PC-3 (cell line): ENCODE measurements at regions not wholly inside any gene's neighbourhood (a gene's known extent, or its start where the extent isn't known, plus 50 kb on each side); places are given as distances from the start of the nearest gene placed in this dataset.

ENCODE experiments used
- ATAC-seq: fragments of 200-7000 bp; cut with Tn5 transposase; 2 replicates; pipeline ENCODE4 v1.9.1; 2020; ENCODE audit warnings: mild to moderate bottlenecking, moderate library complexity
- BruUV-seq: library from RNA; stranded (reverse); fragments of 400-500 nt; replicated peaks from 2 replicates; lab custom pipeline; 2021; lab: Mats Ljungman, UMichigan
- CTCF ChIA-PET: fragments of 300-600 bp; sonication (Branson Sonifier 250); formaldehyde crosslinking; loops from one replicate; lab custom pipeline; 2022; ENCODE audit warnings: antibody characterized with exemption; lab: Charles Lee
- POLR2A ChIA-PET: fragments of 300-600 bp; sonication (Branson Sonifier 250); formaldehyde crosslinking; loops from one replicate; lab custom pipeline; 2022; ENCODE audit warnings: antibody characterized with exemption; ENCODE audit not compliant: unreplicated experiment; lab: Charles Lee
- DNase-seq: peaks from one replicate; pipeline ENCODE4 v3.0.0-alpha.2; 2015
- H2AFZ ChIP-seq: fragments of 300-600 bp; sonication (generic); 2 replicates; pipeline ENCODE4 v1.6.0; 2016; ENCODE audit warnings: antibody characterized with exemption, low read length
- H3F3A ChIP-seq: fragments of 300-600 bp; sonication (generic); one replicate; pipeline ENCODE4 v1.6.0; 2017; ENCODE audit warnings: antibody characterized with exemption, low read length, control low read depth, mild to moderate bottlenecking; ENCODE audit not compliant: unreplicated experiment
- H3K27ac ChIP-seq: fragments of 300-600 bp; sonication (generic); 2 replicates; pipeline ENCODE4 v1.5.1; 2016; ENCODE audit warnings: mild to moderate bottlenecking, low read length
- H3K27me3 ChIP-seq: fragments of 300-600 bp; sonication (generic); 2 replicates; pipeline ENCODE4 v1.6.1; 2016; ENCODE audit warnings: low read length, mixed read lengths
- H3K36me3 ChIP-seq: fragments of 300-600 bp; sonication (generic); 2 replicates; pipeline ENCODE4 v1.6.1; 2016; ENCODE audit warnings: low read depth, mixed run types, low read length, mixed read lengths
- H3K4me1 ChIP-seq: fragments of 300-600 bp; sonication (generic); 2 replicates; pipeline ENCODE4 v1.5.1; 2016; ENCODE audit warnings: low read length; ENCODE audit not compliant: insufficient read depth
- H3K4me2 ChIP-seq: fragments of 300-600 bp; sonication (generic); 2 replicates; pipeline ENCODE4 v1.6.0; 2016; ENCODE audit warnings: low read length
- H3K4me3 ChIP-seq: fragments of 300-600 bp; sonication (generic); 2 replicates; pipeline ENCODE4 v1.5.1; 2016; ENCODE audit warnings: mild to moderate bottlenecking, low read length, mixed read lengths
- H3K79me2 ChIP-seq: fragments of 300-600 bp; sonication (generic); 2 replicates; pipeline ENCODE4 v1.6.1; 2017; ENCODE audit warnings: low read length, mixed read lengths
- H3K9ac ChIP-seq: fragments of 300-600 bp; sonication (generic); 2 replicates; pipeline ENCODE4 v1.6.0; 2016; ENCODE audit warnings: mild to moderate bottlenecking, low read length
- H3K9me2 ChIP-seq: fragments of 300-600 bp; sonication (generic); replicated peaks from 2 replicates; pipeline ENCODE4 v1.6.1; 2016; ENCODE audit warnings: mixed run types, low read length, mixed read lengths
- H3K9me3 ChIP-seq: fragments of 300-600 bp; sonication (generic); 2 replicates; pipeline ENCODE4 v1.6.1; 2016; ENCODE audit warnings: low read length, mixed read lengths
- H4K20me1 ChIP-seq: fragments of 300-600 bp; sonication (generic); 2 replicates; pipeline ENCODE4 v1.6.1; 2016; ENCODE audit warnings: low read length, mixed read lengths
- CTCF ChIP-seq: fragments of 300-600 bp; sonication (generic); conservative IDR thresholded peaks from 2 replicates; pipeline ENCODE4 v1.5.1; 2017; ENCODE audit warnings: antibody characterized with exemption, low read depth, mild to moderate bottlenecking, low read length
- EZH2 ChIP-seq: fragments of 300-600 bp; sonication (generic); IDR thresholded peaks from one replicate; pipeline ENCODE4 v1.6.1; 2017; ENCODE audit warnings: antibody characterized with exemption, mild to moderate bottlenecking, low read length; ENCODE audit not compliant: unreplicated experiment
- EZH2phosphoT487 ChIP-seq: fragments of 300-600 bp; sonication (generic); IDR thresholded peaks from 2 replicates; pipeline ENCODE4 v1.6.1; 2018; ENCODE audit warnings: mild to moderate bottlenecking, antibody characterized with exemption, low read length, borderline replicate concordance
- intact Hi-C: fragments of 100-400 bp; cut with micrococcal nuclease; formaldehyde crosslinking; loops from 2 replicates; pipeline ENCODE4 v1.9.0; 2023

DNA sequence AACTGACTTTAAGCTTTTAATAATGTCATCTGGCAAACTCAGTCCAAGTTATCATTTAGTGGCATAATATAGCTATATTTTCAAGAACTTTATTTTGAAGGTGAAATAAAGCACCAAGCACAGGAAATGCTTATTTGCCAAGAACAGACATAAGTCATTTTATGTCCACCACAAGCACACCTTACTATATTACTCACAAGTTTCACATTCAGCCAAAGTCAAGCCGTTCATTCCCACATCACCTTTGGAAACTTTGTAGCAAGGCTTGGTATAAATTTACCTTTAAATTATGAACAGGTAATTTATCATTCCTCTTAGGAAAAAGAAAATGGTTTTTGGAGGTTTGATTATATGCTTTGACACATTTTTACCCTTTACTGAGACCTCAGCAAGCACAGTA is 236.8 kb upstream of the FKBP1C start:
- ATAC-seq (no peak), DNase-seq (no peak)
- no peak overlapping the region for H3K4me3 ChIP-seq
- ChIA-PET POLR2A (no interaction called here), CTCF (no interaction called here)
- intact Hi-C loops = no loop called here
- no peak overlapping the region for H3K9ac ChIP-seq
- H3F3A ChIP-seq = no peaks in the 10 kb centered on the region
- H4K20me1 ChIP-seq = no peaks in the 10 kb centered on the region
- H2AFZ ChIP-seq = no peak overlapping the region
- H3K4me1 ChIP-seq = no peaks in the 10 kb centered on the region
- H3K9me3 ChIP-seq = no peaks in the 10 kb centered on the region
- no peaks in the 10 kb centered on the region for H3K36me3 ChIP-seq
- no peak overlapping the region for H3K27ac ChIP-seq
- no peak overlapping the region for H3K4me2 ChIP-seq
- TF ChIP-seq EZH2phosphoT487 = no peak
- no peak for TF ChIP-seq EZH2
- no peak for TF ChIP-seq CTCF
- no TSS peak for BruUV-seq
- no peaks in the 10 kb centered on the region for H3K9me2 ChIP-seq
- no peaks in the 10 kb centered on the region for H3K79me2 ChIP-seq
- H3K27me3 ChIP-seq = no peaks in the 10 kb centered on the region

- ATAC-seq (no peak), DNase-seq (no peak)
- Histone ChIP-seq H3K4me1 (no peaks in the 10 kb centered on the region), H3K27me3 (no peaks in the 10 kb centered on the region), H3F3A (no peaks in the 10 kb centered on the region), H4K20me1 (no peaks in the 10 kb centered on the region), H2AFZ (no peak overlapping the region), H3K9ac (no peak overlapping the region), H3K4me2 (no peak overlapping the region), H3K27ac (no peak overlapping the region), H3K36me3 (no peaks in the 10 kb centered on the region), H3K79me2 (no peaks in the 10 kb centered on the region), H3K9me2 (no peaks in the 10 kb centered on the region), H3K4me3 (no peak overlapping the region), H3K9me3 (no peaks in the 10 kb centered on the region)
- BruUV-seq = no TSS peak
- intact Hi-C loops = no loop called here
- ChIA-PET CTCF (no interaction called here), POLR2A (no interaction called here)
- no peak for TF ChIP-seq EZH2phosphoT487
- no peak for TF ChIP-seq CTCF
- TF ChIP-seq EZH2 = no peak
Observed at GRCh38 chr6:62976566-62976965, 234.7 kb upstream of the FKBP1C start.

DNA sequence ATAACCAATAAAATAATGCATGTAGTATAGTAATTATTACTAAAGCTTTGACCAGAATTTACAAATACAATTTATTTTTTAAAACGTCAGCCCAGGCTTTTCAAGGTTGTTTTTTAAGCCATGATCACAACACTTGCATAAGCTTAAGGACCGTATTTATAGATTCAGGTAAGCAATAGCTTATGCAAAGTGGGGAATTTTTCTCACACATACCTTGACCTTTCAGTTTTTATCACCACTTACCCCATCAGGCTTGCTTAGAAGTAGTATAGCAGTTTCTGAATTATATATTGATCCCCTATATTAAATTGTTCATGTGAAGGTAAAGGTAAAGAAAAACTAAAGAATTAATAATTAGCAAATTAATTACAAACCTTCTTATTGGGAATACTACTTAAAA is 232.3 kb upstream of the FKBP1C start:
- intact Hi-C loops = no loop called here
- Histone ChIP-seq H3K79me2 (no peaks in the 10 kb centered on the region), H3K27ac (no peak overlapping the region), H3K4me2 (no peak overlapping the region), H3K27me3 (no peaks in the 10 kb centered on the region), H3K4me3 (no peak overlapping the region), H4K20me1 (no peaks in the 10 kb centered on the region), H2AFZ (no peak overlapping the region), H3K9me2 (no peaks in the 10 kb centered on the region), H3K9ac (no peak overlapping the region), H3F3A (no peaks in the 10 kb centered on the region), H3K9me3 (no peaks in the 10 kb centered on the region), H3K36me3 (no peaks in the 10 kb centered on the region), H3K4me1 (no peaks in the 10 kb centered on the region)
- no TSS peak for BruUV-seq
- DNase-seq (no peak), ATAC-seq (no peak)
- TF ChIP-seq CTCF (no peak), EZH2 (no peak)
- ChIA-PET CTCF (no interaction called here), POLR2A (no interaction called here)
